GM12872 (cell line): ENCODE measurements at regions not wholly inside any gene's neighbourhood (a gene's known extent, or its start where the extent isn't known, plus 50 kb on each side); places are given as distances from the start of the nearest gene placed in this dataset.

Experiments
- TF ChIP-seq, protein P1 (sequence below): IDR thresholded peaks from 3 replicates; pipeline ENCODE4 v1.5.1; 2011; ENCODE audit warnings: low read depth, mild to moderate bottlenecking, low read length, moderate library complexity; ENCODE audit not compliant: insufficient read depth

DNA sequence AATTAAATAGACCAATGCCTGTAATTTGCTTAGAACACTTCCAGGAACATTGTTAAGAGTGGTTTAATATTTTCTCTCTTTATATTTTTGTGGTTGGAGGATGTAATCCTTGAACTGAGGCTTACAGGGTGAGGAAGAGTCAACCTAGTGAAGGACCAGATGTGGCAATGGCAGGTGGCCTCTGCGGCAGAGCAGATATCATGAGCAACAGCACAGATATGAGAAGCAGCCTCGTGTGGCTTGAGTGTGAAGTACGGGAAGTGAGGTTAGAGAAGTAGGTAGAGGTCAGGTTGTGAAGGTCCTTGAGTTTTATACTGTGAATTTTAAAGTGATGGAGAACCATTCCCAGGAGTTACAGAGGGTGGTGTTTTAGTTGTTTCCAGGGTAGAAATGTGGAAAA lies 417.6 kb upstream of the SUCLG2 start:
- TF ChIP-seq, protein P1, sequence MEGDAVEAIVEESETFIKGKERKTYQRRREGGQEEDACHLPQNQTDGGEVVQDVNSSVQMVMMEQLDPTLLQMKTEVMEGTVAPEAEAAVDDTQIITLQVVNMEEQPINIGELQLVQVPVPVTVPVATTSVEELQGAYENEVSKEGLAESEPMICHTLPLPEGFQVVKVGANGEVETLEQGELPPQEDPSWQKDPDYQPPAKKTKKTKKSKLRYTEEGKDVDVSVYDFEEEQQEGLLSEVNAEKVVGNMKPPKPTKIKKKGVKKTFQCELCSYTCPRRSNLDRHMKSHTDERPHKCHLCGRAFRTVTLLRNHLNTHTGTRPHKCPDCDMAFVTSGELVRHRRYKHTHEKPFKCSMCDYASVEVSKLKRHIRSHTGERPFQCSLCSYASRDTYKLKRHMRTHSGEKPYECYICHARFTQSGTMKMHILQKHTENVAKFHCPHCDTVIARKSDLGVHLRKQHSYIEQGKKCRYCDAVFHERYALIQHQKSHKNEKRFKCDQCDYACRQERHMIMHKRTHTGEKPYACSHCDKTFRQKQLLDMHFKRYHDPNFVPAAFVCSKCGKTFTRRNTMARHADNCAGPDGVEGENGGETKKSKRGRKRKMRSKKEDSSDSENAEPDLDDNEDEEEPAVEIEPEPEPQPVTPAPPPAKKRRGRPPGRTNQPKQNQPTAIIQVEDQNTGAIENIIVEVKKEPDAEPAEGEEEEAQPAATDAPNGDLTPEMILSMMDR: no peak

DNA sequence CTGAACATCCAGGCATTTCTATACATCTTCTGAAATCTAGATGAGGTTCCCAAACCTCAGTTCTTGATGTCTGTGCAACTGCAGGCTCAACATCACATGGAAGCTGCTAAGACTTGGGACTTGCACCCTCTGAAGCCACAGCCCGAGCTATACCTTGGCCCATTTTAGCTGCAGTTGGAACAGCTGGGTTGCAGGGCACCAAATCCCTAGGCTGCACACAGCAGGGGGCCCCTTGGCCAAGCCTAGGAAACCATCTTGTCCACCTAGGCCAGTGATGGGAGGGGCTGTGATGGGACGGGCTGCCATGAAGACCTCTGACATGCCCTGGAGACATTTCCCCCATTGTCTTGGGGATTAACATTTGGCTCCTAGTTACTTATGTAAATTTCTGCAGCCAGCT lies 415.8 kb upstream of the SUCLG2 start:
- TF ChIP-seq, protein P1: no peak

DNA sequence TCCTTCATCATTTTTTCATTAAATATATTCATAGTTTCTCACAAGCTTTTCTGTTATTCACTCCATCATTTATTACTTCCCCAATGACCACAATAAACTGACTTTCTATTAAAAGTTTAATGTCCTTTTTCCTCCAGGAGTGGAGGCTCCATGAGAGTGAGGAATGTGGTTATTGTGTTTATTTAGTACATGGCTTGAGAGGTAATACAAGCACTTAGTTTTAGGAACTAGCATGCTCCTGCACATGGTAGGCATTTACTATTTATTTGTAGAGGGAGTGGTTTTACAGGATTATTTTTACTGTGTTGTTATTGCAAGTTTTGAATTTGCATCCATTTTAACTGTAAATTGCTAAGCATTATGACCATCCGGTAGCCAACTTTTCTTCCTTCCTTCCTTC lies 412.9 kb upstream of the SUCLG2 start:
- TF ChIP-seq, protein P1: no peak

- TF ChIP-seq, protein P1: no peak
Measured at GRCh38 chr3:68062926-68063325, 408.5 kb upstream of the SUCLG2 start.

DNA sequence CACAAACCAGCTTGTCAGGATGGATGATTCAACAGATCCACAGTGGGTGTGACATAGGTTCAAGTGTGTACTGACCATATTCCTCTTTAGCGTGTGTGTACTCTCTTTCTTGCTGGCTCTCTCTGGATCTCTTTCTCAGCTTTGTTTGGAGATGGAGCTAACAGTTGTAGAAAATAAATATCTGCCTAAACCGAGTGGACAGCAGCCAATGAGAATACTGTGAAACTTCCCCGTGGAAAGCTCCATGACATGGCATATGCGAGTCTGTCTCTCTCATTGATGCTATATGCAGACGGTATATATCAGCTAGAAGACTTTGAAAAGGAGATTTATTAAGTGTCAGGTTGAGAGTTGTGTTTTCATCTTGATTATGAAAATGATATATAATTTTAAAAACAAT lies 406.5 kb upstream of the SUCLG2 start:
- TF ChIP-seq, protein P1: no peak

GRCh38 chr3:68060191-68060590 lies 405.8 kb upstream of the SUCLG2 start:
- TF ChIP-seq, protein P1: no peak

DNA sequence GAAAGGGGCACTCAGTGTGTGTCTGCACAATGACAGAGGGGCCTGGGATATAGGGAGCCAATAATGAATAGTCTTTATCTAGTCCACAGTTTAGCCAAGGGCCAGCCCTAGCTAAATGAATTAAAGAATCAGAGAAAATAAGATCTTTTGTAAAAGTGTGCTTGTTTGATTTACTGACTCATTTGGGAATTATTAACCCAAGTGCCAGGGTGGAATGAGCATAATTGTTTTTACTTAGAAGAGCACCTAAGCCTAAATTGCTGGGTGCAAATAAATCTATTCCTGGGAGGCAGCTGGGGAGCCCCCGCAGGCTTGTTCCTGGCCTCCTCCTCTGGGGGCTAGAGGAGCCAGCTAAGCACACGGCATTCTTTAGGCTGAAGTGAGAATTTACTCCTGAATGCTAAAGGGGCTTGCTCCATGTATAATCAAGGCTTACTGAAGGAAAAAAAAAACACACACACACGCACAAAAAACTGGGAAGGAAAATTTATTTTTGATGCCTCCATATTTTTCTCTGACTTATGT lies 405.3 kb upstream of the SUCLG2 start:
- TF ChIP-seq, protein P1: no peak
